IMR-90 (cell line): ENCODE measurements at regions not wholly inside any gene's neighbourhood (a gene's known extent, or its start where the extent isn't known, plus 50 kb on each side); places are given as distances from the start of the nearest gene placed in this dataset.

Source experiments
- ATAC-seq: fragments of 200-7000 bp; cut with Tn5 transposase; 2 replicates; pipeline ENCODE4 v1.9.1; 2020; ENCODE audit warnings: low read depth, mild to moderate bottlenecking, moderate library complexity
- BruUV-seq: library from RNA; stranded (reverse); fragments of 400-500 nt; replicated peaks from 2 replicates; lab custom pipeline; 2021; lab: Mats Ljungman, UMichigan
- CTCF ChIA-PET: fragments of 300-600 bp; formaldehyde crosslinking; extraction: SDS; loops from one replicate; lab custom pipeline; 2021; ENCODE audit warnings: antibody characterized with exemption; lab: Yijun Ruan, JAX
- POLR2A ChIA-PET: fragments of 300-600 bp; sonication (Branson Sonifier 250); formaldehyde crosslinking; loops from one replicate; lab custom pipeline; 2022; ENCODE audit warnings: antibody characterized with exemption; ENCODE audit not compliant: unreplicated experiment; lab: Charles Lee
- DNase-seq: peaks from one replicate; pipeline ENCODE4 v3.0.0; 2013
- H2AFZ ChIP-seq: replicated peaks from 2 replicates; pipeline ENCODE3; 2013; ENCODE audit warnings: low read length, mild to moderate bottlenecking; ENCODE audit not compliant: poor library complexity
- H2AK5ac ChIP-seq: 2 replicates; pipeline ENCODE4 v1.6.1; 2013; ENCODE audit warnings: low read depth, low read length, inconsistent platforms
- H2AK9ac ChIP-seq: replicated peaks from 2 replicates; pipeline ENCODE3; 2013; ENCODE audit warnings: mild to moderate bottlenecking, low read depth, low read length, moderate library complexity; ENCODE audit not compliant: poor library complexity
- H2BK120ac ChIP-seq: 2 replicates; pipeline ENCODE4 v1.6.1; 2013; ENCODE audit warnings: low read depth, low read length, inconsistent platforms
- H2BK15ac ChIP-seq: 3 replicates; pipeline ENCODE4 v1.6.1; 2013; ENCODE audit warnings: low read depth, low read length, inconsistent platforms
- H2BK20ac ChIP-seq: 2 replicates; pipeline ENCODE4 v1.6.1; 2013; ENCODE audit warnings: low read depth, mild to moderate bottlenecking, inconsistent platforms, low read length, moderate library complexity
- H2BK5ac ChIP-seq: 2 replicates; pipeline ENCODE4 v1.6.1; 2013; ENCODE audit warnings: mild to moderate bottlenecking, low read depth, low read length, inconsistent platforms; ENCODE audit not compliant: poor library complexity, severe bottlenecking
- H3K14ac ChIP-seq: replicated peaks from 2 replicates; pipeline ENCODE4 v1.6.1; 2013; ENCODE audit warnings: low read depth, low read length, inconsistent platforms
- H3K18ac ChIP-seq: 2 replicates; pipeline ENCODE4 v1.6.1; 2013; ENCODE audit warnings: low read depth, low read length, control low read depth
- H3K23ac ChIP-seq: 2 replicates; pipeline ENCODE4 v1.6.1; 2013; ENCODE audit warnings: low read depth, low read length, inconsistent platforms
- H3K27ac ChIP-seq: 2 replicates; pipeline ENCODE4 v1.5.1; 2013; ENCODE audit warnings: mild to moderate bottlenecking, control low read depth, low read length; ENCODE audit not compliant: insufficient read depth
- H3K27me3 ChIP-seq: 2 replicates; pipeline ENCODE4 v1.6.1; 2013; ENCODE audit warnings: low read length; ENCODE audit not compliant: control insufficient read depth, insufficient read depth
- H3K36me3 ChIP-seq: 2 replicates; pipeline ENCODE4 v1.6.1; 2013; ENCODE audit warnings: low read length, mixed read lengths; ENCODE audit not compliant: control insufficient read depth, insufficient read depth
- H3K4ac ChIP-seq: 2 replicates; pipeline ENCODE4 v1.6.1; 2013; ENCODE audit warnings: low read depth, low read length, inconsistent platforms
- H3K4me1 ChIP-seq: 2 replicates; pipeline ENCODE4 v1.6.1; 2013; ENCODE audit warnings: low read length, mixed read lengths; ENCODE audit not compliant: control insufficient read depth, insufficient read depth
- H3K4me2 ChIP-seq: 2 replicates; pipeline ENCODE4 v1.6.1; 2013; ENCODE audit warnings: low read depth, mild to moderate bottlenecking, control low read depth, low read length, moderate library complexity
- H3K4me3 ChIP-seq: 2 replicates; pipeline ENCODE4 v1.5.1; 2013; ENCODE audit warnings: low read depth, mild to moderate bottlenecking, control low read depth, low read length, moderate library complexity; ENCODE audit not compliant: insufficient read depth
- H3K56ac ChIP-seq: 2 replicates; pipeline ENCODE4 v1.6.1; 2013; ENCODE audit warnings: low read length, inconsistent platforms; ENCODE audit not compliant: insufficient read depth; ENCODE audit errors: extremely low read depth
- H3K79me1 ChIP-seq, 2 experiments: 2 replicates each; pipeline ENCODE4 v1.6.1; 2013; ENCODE audit warnings: low read length in 2 of 2, inconsistent platforms in 1 of 2, low read depth in 1 of 2
- H3K9ac ChIP-seq: 2 replicates; pipeline ENCODE4 v1.6.1; 2013; ENCODE audit warnings: low read depth, low read length, control low read depth
- H3K9me1 ChIP-seq: 2 replicates; pipeline ENCODE4 v1.6.1; 2013; ENCODE audit warnings: low read length, inconsistent platforms; ENCODE audit not compliant: insufficient read depth
- H3K9me3 ChIP-seq: 2 replicates; pipeline ENCODE4 v1.6.1; 2013; ENCODE audit warnings: low read length; ENCODE audit not compliant: control insufficient read depth, insufficient read depth
- H4K20me1 ChIP-seq: 2 replicates; pipeline ENCODE4 v1.6.1; 2013; ENCODE audit warnings: low read length, inconsistent platforms; ENCODE audit not compliant: insufficient read depth
- H4K5ac ChIP-seq: 2 replicates; pipeline ENCODE4 v1.6.1; 2013; ENCODE audit warnings: mild to moderate bottlenecking, low read depth, low read length, control low read depth
- H4K8ac ChIP-seq, 2 experiments: 2 replicates each; pipeline ENCODE4 v1.6.1; 2013; ENCODE audit warnings: low read depth in 2 of 2, low read length in 2 of 2, control low read depth in 1 of 2, inconsistent platforms in 1 of 2
- H4K91ac ChIP-seq: 2 replicates; pipeline ENCODE4 v1.6.1; 2013; ENCODE audit warnings: low read depth, low read length, inconsistent platforms; ENCODE audit not compliant: insufficient read depth
- BHLHE40 ChIP-seq: fragments of 150-350 bp; IDR thresholded peaks from 2 replicates; pipeline ENCODE4 v1.6.1; 2016; ENCODE audit warnings: mild to moderate bottlenecking, low read depth, low read length
- CEBPB ChIP-seq: IDR thresholded peaks from 2 replicates; pipeline ENCODE4 v1.6.1; 2012; ENCODE audit warnings: low read depth, low read length, improper control_type of control experiment
- CHD1 ChIP-seq: IDR thresholded peaks from 2 replicates; pipeline ENCODE4 v1.6.1; 2012; ENCODE audit warnings: low read depth, low read length, improper control_type of control experiment
- ELK1 ChIP-seq: fragments of 150-350 bp; IDR thresholded peaks from 2 replicates; pipeline ENCODE4 v1.6.1; 2016; ENCODE audit warnings: low read depth, mild to moderate bottlenecking, low read length, moderate library complexity, borderline replicate concordance
- FOS ChIP-seq: fragments of 150-350 bp; IDR thresholded peaks from 2 replicates; pipeline ENCODE4 v1.6.1; 2016; ENCODE audit warnings: low read depth, low read length
- MAFK ChIP-seq: IDR thresholded peaks from 2 replicates; pipeline ENCODE4 v1.6.1; 2012; ENCODE audit warnings: low read depth, low read length, improper control_type of control experiment
- MAZ ChIP-seq: IDR thresholded peaks from 2 replicates; pipeline ENCODE4 v1.6.1; 2012; ENCODE audit warnings: low read depth, mild to moderate bottlenecking, low read length, improper control_type of control experiment, moderate library complexity, borderline replicate concordance
- MXI1 ChIP-seq: IDR thresholded peaks from 2 replicates; pipeline ENCODE4 v1.6.1; 2012; ENCODE audit warnings: low read depth, mild to moderate bottlenecking, low read length, moderate library complexity, borderline replicate concordance
- NFE2L2 ChIP-seq: fragments of 150-350 bp; IDR thresholded peaks from 2 replicates; pipeline ENCODE4 v1.6.1; 2016; ENCODE audit warnings: low read depth, mild to moderate bottlenecking, low read length
- POLR2A ChIP-seq: IDR thresholded peaks from 2 replicates; pipeline ENCODE4 v1.6.1; 2012; ENCODE audit warnings: mild to moderate bottlenecking, low read depth, low read length
- RAD21 ChIP-seq: IDR thresholded peaks from 2 replicates; pipeline ENCODE4 v1.6.1; 2012; ENCODE audit warnings: low read length, improper control_type of control experiment
- RCOR1 ChIP-seq: IDR thresholded peaks from 2 replicates; pipeline ENCODE4 v1.6.1; 2012; ENCODE audit warnings: mild to moderate bottlenecking, low read length, improper control_type of control experiment; ENCODE audit not compliant: insufficient replicate concordance
- RFX5 ChIP-seq: IDR thresholded peaks from 2 replicates; pipeline ENCODE4 v1.8.0; 2012; ENCODE audit warnings: low read depth, mild to moderate bottlenecking, low read length, moderate library complexity
- SMC3 ChIP-seq: fragments of 150-350 bp; IDR thresholded peaks from 2 replicates; pipeline ENCODE4 v1.6.1; 2016; ENCODE audit warnings: low read depth, mild to moderate bottlenecking, antibody characterized with exemption, low read length, moderate library complexity
- USF2 ChIP-seq: fragments of 150-350 bp; IDR thresholded peaks from 2 replicates; pipeline ENCODE4 v1.6.1; 2017; ENCODE audit warnings: mild to moderate bottlenecking, antibody characterized with exemption, low read length, low read depth
- dilution Hi-C: fragments of 300-500 bp; cut with HindIII; formaldehyde crosslinking; loops from one replicate; pipeline ENCODE4 v1.14.3; 2018; ENCODE audit warnings: low sequenced_read_pairs; ENCODE audit not compliant: unreplicated experiment
- in situ Hi-C: fragments of 300-500 bp; cut with MboI; formaldehyde crosslinking; loops from 3 replicates; pipeline ENCODE4 v1.14.3; 2019; ENCODE audit warnings: low sequenced_read_pairs, inconsistent platforms, mixed read lengths
- intact Hi-C: fragments of 100-400 bp; cut with micrococcal nuclease; formaldehyde crosslinking; loops from 2 replicates; pipeline ENCODE4 v1.10.0; 2022
- TF ChIP-seq, protein P1 (sequence below): conservative IDR thresholded peaks from 2 replicates; pipeline ENCODE4 v1.5.1; 2012; ENCODE audit warnings: mild to moderate bottlenecking, low read depth, low read length, improper control_type of control experiment

DNA sequence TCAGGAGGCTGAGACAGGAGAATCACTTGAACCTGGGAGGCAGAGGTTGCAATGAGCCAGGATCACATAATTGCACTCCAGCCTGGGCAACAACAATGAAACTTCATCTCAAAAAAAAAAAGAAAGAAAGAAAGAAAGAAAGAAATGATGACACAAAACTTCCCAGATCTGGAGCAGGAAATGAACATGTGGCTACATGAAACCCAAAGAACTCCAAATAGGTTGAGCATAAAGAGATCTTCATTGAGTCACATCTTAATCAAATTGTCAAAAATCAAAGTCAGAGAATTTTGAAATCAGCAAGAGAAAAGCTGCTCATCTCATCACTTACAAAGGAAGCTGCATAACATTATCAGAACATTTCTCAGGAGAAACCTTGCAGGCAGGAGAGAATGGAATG, 247.0 kb downstream of the IBTK start:
- Histone ChIP-seq H2AK5ac (no peak overlapping the region), H3K9ac (no peak overlapping the region), H2BK20ac (no peak overlapping the region), H4K91ac (no peak overlapping the region), H3K4ac (no peak overlapping the region), H3K14ac (no peak overlapping the region), H3K27ac (no peak overlapping the region), H3K9me3 (no peaks in the 10 kb centered on the region), H4K5ac (no peak overlapping the region), H3K79me1 (no peaks in the 10 kb centered on the region), H2BK120ac (no peak overlapping the region), H3K4me3 (no peak overlapping the region), H2BK15ac (no peak overlapping the region), H3K4me2 (no peak overlapping the region), H3K36me3 (no peaks in the 10 kb centered on the region), H2AFZ (no peak overlapping the region), H3K23ac (no peak overlapping the region), H2AK9ac (no peak overlapping the region), H3K27me3 (no peaks in the 10 kb centered on the region), H4K8ac (no peak overlapping the region), H3K56ac (no peak overlapping the region), H3K18ac (peak overlapping the region; percentile 62; the same call in 1 of the 2 replicates), H2BK5ac (no peak overlapping the region), H3K9me1 (peaks cover 3% of the 10 kb centered on the region), H3K4me1 (peaks cover 16% of the 10 kb centered on the region), H4K20me1 (no peaks in the 10 kb centered on the region)
- POLR2A ChIA-PET: no interaction called here
- dilution Hi-C loops: no loop called here
- CTCF ChIA-PET: interaction anchor here (0.7 kb wide), 1 partner anchor 63 kb away, joined by 3 read pairs; no protein-coding TSS in a partner anchor
- no peak for DNase-seq
- in situ Hi-C loops: loop anchor here (25.0 kb wide), 1 partner anchor 1788 kb away; no protein-coding TSS in a partner anchor
- ATAC-seq: no peak
- intact Hi-C loops: loop anchor here (10.0 kb wide), 2 partner anchors 516 to 1866 kb away; no protein-coding TSS in a partner anchor
- no peak for TF ChIP-seq POLR2A
- no peak for TF ChIP-seq FOS
- TF ChIP-seq USF2: no peak
- TF ChIP-seq ELK1: no peak
- TF ChIP-seq SMC3: no peak
- TF ChIP-seq CEBPB: no peak
- TF ChIP-seq MAFK: no peak
- TF ChIP-seq MXI1: no peak
- no peak for TF ChIP-seq BHLHE40
- no peak for TF ChIP-seq RCOR1
- TF ChIP-seq, protein P1, sequence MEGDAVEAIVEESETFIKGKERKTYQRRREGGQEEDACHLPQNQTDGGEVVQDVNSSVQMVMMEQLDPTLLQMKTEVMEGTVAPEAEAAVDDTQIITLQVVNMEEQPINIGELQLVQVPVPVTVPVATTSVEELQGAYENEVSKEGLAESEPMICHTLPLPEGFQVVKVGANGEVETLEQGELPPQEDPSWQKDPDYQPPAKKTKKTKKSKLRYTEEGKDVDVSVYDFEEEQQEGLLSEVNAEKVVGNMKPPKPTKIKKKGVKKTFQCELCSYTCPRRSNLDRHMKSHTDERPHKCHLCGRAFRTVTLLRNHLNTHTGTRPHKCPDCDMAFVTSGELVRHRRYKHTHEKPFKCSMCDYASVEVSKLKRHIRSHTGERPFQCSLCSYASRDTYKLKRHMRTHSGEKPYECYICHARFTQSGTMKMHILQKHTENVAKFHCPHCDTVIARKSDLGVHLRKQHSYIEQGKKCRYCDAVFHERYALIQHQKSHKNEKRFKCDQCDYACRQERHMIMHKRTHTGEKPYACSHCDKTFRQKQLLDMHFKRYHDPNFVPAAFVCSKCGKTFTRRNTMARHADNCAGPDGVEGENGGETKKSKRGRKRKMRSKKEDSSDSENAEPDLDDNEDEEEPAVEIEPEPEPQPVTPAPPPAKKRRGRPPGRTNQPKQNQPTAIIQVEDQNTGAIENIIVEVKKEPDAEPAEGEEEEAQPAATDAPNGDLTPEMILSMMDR: no peak
- TF ChIP-seq MAZ: no peak
- TF ChIP-seq RAD21: no peak
- TF ChIP-seq CHD1: no peak
- no peak for TF ChIP-seq RFX5
- TF ChIP-seq NFE2L2: no peak
- BruUV-seq: no TSS peak
